Activated CD4-positive, alpha-beta T cell treated with anti-CD3 and anti-CD28 coated beads, Interleukin-2, amount 10 ng/mL, durations not matched to agents 7 days and 5 days (primary cell): ENCODE measurements at regions not wholly inside any gene's neighbourhood (a gene's known extent, or its start where the extent isn't known, plus 50 kb on each side); places are given as distances from the start of the nearest gene placed in this dataset.
"Not testable (repeated sequence)": the region's sequence is repeated elsewhere in the genome, so short reads cannot be mapped to it uniquely, and the experiment has no call there.

Experiments used
- CTCF ChIA-PET: fragments of 350-600 bp; sonication (Branson Sonifier 250); formaldehyde crosslinking; loops from one replicate; lab custom pipeline; 2021; ENCODE audit warnings: antibody characterized with exemption; lab: Charles Lee
- POLR2A ChIA-PET: fragments of 350-600 bp; sonication (Branson Sonifier 250); formaldehyde crosslinking; loops from one replicate; lab custom pipeline; 2021; ENCODE audit warnings: antibody characterized with exemption; lab: Charles Lee
- DNase-seq: peaks from one replicate; pipeline ENCODE4 v3.0.0-alpha.2; 2020
- H3K27ac Mint-ChIP-seq: one replicate; pipeline ENCODE4 v1.8.0; 2021; ENCODE audit warnings: mild to moderate bottlenecking, moderate library complexity, mixed read lengths
- H3K27me3 Mint-ChIP-seq: one replicate; pipeline ENCODE4 v1.8.0; 2021; ENCODE audit warnings: mixed read lengths
- H3K36me3 Mint-ChIP-seq: one replicate; pipeline ENCODE4 v1.8.0; 2021; ENCODE audit warnings: low read depth, mixed read lengths
- H3K4me1 Mint-ChIP-seq: one replicate; pipeline ENCODE4 v1.8.0; 2021; ENCODE audit warnings: mixed read lengths
- H3K4me3 Mint-ChIP-seq: one replicate; pipeline ENCODE4 v1.8.0; 2021; ENCODE audit warnings: mild to moderate bottlenecking, moderate library complexity, mixed read lengths
- H3K9me3 Mint-ChIP-seq: one replicate; pipeline ENCODE4 v1.8.0; 2021; ENCODE audit warnings: mixed read lengths

- Mint-ChIP-seq H3K4me1 (no peaks in the 10 kb centered on the region), H3K27ac (no peak overlapping the region), H3K27me3 (no peaks in the 10 kb centered on the region), H3K36me3 (no peaks in the 10 kb centered on the region), H3K9me3 (no peaks in the 10 kb centered on the region), H3K4me3 (no peak overlapping the region)
- ChIA-PET CTCF (no interaction called here), POLR2A (no interaction called here)
- DNase-seq, result no peak
These were observed 513.4 kb upstream of the NETO1 start for GRCh38 chr18:73381016-73381698.

GRCh38 chr18:73366713-73367112 lies 498.9 kb upstream of the NETO1 start:
- H3K9me3 Mint-ChIP-seq, result peaks cover 2% of the 10 kb centered on the region
- H3K27ac Mint-ChIP-seq, result no peak overlapping the region
- no peak for DNase-seq
- H3K4me1 Mint-ChIP-seq, result no peaks in the 10 kb centered on the region
- H3K4me3 Mint-ChIP-seq, result no peak overlapping the region
- H3K27me3 Mint-ChIP-seq, result no peaks in the 10 kb centered on the region
- no peaks in the 10 kb centered on the region for H3K36me3 Mint-ChIP-seq
- ChIA-PET CTCF (no interaction called here), POLR2A (no interaction called here)

DNA sequence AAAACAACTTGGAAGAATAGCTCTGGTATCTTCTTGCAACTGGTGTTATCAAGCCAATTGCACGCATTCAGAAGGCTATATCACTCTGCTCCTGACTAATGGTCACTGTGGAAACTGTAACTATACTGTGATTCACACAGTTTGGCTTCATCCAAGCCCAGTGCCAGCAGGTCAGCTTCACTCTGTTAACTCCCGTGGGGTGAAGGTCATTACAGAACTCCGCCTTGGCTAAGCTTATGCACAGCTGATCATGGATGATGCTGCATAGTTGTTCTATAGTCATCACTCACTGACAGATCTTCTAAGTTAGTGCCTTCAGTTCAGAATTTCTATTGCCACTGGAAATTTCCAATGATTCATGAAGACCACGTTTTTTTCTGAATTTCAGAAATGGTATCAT lies 497.2 kb upstream of the NETO1 start:
- ChIA-PET POLR2A (no interaction called here), CTCF (no interaction called here)
- no peak for DNase-seq
- Mint-ChIP-seq H3K27me3 (no peaks in the 10 kb centered on the region), H3K9me3 (peaks cover 2% of the 10 kb centered on the region), H3K4me3 (no peak overlapping the region), H3K27ac (no peak overlapping the region), H3K4me1 (no peaks in the 10 kb centered on the region), H3K36me3 (no peaks in the 10 kb centered on the region)

- Mint-ChIP-seq H3K9me3 (no peaks in the 10 kb centered on the region), H3K27ac (no peak overlapping the region), H3K36me3 (no peaks in the 10 kb centered on the region), H3K4me3 (no peak overlapping the region), H3K4me1 (no peaks in the 10 kb centered on the region), H3K27me3 (no peaks in the 10 kb centered on the region)
- POLR2A ChIA-PET, result no interaction called here
- no peak for DNase-seq
- CTCF ChIA-PET, result no interaction called here
These were observed 487.3 kb upstream of the NETO1 start for GRCh38 chr18:73355121-73355520.

GRCh38 chr18:73352546-73352945 lies 484.8 kb upstream of the NETO1 start:
- Mint-ChIP-seq H3K36me3 (no peaks in the 10 kb centered on the region), H3K27me3 (no peaks in the 10 kb centered on the region), H3K9me3 (no peaks in the 10 kb centered on the region), H3K4me3 (no peak overlapping the region), H3K4me1 (no peaks in the 10 kb centered on the region), H3K27ac (no peak overlapping the region)
- CTCF ChIA-PET, result no interaction called here
- DNase-seq, result no peak
- POLR2A ChIA-PET, result no interaction called here

DNA sequence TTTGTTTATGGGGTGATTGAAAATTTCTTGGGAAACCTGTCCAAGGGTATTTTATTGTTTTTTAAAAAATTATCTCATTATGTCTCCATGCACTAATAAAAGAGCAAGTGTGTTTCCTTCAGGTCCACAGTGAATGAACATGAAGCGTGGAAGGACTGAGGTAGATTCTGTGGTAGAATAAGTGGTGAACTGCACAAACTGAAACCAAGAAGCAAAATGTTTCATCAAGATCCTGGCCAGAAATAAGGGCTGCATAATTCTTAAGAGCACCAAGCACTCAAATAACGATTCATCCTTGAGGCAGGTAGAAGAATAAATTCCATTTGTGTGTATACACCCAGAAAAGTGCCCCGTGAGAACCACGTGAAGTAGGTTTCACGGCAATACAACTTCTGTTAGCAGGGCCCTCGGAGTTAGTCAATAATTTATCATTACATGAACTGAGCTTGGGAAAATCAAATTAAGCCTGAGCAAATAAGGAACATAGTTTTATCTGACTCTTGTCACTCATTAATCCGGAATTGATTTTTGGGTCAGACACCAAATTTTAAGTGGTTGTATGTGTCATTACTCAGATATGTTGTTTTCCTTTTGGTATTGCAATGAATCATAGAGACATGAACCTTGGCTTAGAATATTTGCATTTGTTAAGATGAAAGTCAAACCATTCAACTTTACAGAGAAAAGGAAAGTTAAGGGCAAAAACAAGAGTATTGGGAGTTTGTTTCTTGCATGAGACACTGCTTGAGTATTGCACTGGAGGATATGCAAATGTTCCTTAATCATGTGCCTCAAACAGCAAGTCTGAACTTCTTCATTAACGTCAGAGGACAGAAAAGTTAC lies 472.6 kb upstream of the NETO1 start:
- Mint-ChIP-seq H3K27ac (no peak overlapping the region), H3K4me3 (no peak overlapping the region)

DNA sequence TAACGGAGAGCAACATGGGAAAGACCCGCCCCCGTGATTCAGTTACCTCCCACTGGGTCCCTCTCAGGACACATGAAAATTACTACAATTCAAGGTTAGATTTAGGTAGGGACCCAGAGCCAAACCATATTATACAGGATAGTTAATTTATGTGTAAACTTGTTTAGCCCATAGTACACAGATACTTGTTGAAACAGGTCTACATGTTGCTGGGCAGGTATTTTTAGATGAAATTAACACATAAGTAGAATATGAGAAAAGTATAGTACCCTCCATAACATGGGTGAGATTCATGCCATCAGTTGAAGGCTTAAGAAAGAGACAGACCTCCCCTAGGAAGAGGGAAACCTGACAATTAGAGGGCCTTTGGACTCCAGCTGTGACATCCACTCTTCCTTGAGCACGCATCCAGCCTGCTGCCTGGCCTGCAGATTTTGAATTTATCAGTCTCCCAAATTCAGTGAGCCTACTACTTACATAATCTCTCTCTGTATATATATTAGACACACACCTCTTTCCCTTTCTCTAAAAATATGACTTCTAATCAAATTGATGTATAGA lies 463.5 kb upstream of the NETO1 start:
- H3K27ac Mint-ChIP-seq, result no peak overlapping the region
- H3K4me3 Mint-ChIP-seq, result no peak overlapping the region
- H3K4me1 Mint-ChIP-seq, result no peaks in the 10 kb centered on the region
- ChIA-PET CTCF (no interaction called here), POLR2A (no interaction called here)
- no peaks in the 10 kb centered on the region for H3K9me3 Mint-ChIP-seq
- H3K36me3 Mint-ChIP-seq, result no peaks in the 10 kb centered on the region
- no peak for DNase-seq
- no peaks in the 10 kb centered on the region for H3K27me3 Mint-ChIP-seq

More for the DNA sequence above, 472.6 kb upstream of the NETO1 start:
- Mint-ChIP-seq H3K4me1 (no peaks in the 10 kb centered on the region), H3K9me3 (no peaks in the 10 kb centered on the region), H3K36me3 (no peaks in the 10 kb centered on the region), H3K27me3 (no peaks in the 10 kb centered on the region)
- ChIA-PET POLR2A (no interaction called here), CTCF (no interaction called here)
- no peak for DNase-seq

- H3K4me3 Mint-ChIP-seq, CTCF ChIA-PET, H3K36me3 Mint-ChIP-seq, DNase-seq, H3K27me3 Mint-ChIP-seq, H3K27ac Mint-ChIP-seq, H3K4me1 Mint-ChIP-seq, POLR2A ChIA-PET, H3K9me3 Mint-ChIP-seq: not testable (repeated sequence)
These were observed 462.3 kb upstream of the NETO1 start for GRCh38 chr18:73330106-73330505.

GRCh38 chr18:73324187-73324831 lies 456.5 kb upstream of the NETO1 start:
- H3K36me3 Mint-ChIP-seq, CTCF ChIA-PET, H3K27ac Mint-ChIP-seq, POLR2A ChIA-PET, H3K4me1 Mint-ChIP-seq, H3K9me3 Mint-ChIP-seq, H3K4me3 Mint-ChIP-seq, DNase-seq, H3K27me3 Mint-ChIP-seq: not testable (repeated sequence)

GRCh38 chr18:73318739-73319479 lies 451.1 kb upstream of the NETO1 start:
- Mint-ChIP-seq H3K36me3 (no peaks in the 10 kb centered on the region), H3K27me3 (no peaks in the 10 kb centered on the region), H3K4me3 (no peak overlapping the region), H3K9me3 (no peaks in the 10 kb centered on the region), H3K27ac (no peak overlapping the region), H3K4me1 (no peaks in the 10 kb centered on the region)
- ChIA-PET POLR2A (no interaction called here), CTCF (no interaction called here)
- DNase-seq, result no peak

DNA sequence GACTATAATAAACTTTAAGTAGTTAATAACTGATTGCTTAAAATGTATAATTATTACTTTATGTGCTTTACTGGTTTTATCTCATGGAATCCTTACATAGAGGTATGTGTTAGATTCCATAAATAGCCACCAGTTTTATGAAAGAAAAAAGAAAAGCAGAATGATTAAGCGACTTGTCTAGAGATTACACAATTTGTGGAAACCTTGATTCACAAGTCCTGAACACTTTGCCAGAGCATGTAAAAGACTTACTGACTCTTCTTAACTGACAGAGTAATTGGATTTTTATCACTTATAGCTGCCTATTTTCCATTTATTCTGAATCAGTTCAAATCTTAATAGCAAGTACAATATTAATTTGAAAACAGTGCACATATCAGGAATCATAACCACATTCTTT lies 448.7 kb upstream of the NETO1 start:
- Mint-ChIP-seq H3K9me3 (no peaks in the 10 kb centered on the region), H3K4me3 (no peak overlapping the region), H3K36me3 (no peaks in the 10 kb centered on the region), H3K27me3 (no peaks in the 10 kb centered on the region), H3K4me1 (no peaks in the 10 kb centered on the region), H3K27ac (no peak overlapping the region)
- CTCF ChIA-PET, result no interaction called here
- POLR2A ChIA-PET, result no interaction called here
- DNase-seq, result no peak

- H3K27ac Mint-ChIP-seq, result no peak overlapping the region
- H3K4me1 Mint-ChIP-seq, result no peaks in the 10 kb centered on the region
- no peaks in the 10 kb centered on the region for H3K27me3 Mint-ChIP-seq
- POLR2A ChIA-PET, result no interaction called here
- H3K36me3 Mint-ChIP-seq, result no peaks in the 10 kb centered on the region
- no peak overlapping the region for H3K4me3 Mint-ChIP-seq
- H3K9me3 Mint-ChIP-seq, result no peaks in the 10 kb centered on the region
- no peak for DNase-seq
- CTCF ChIA-PET, result no interaction called here
These were observed 447.6 kb upstream of the NETO1 start for GRCh38 chr18:73315381-73315780.

DNA sequence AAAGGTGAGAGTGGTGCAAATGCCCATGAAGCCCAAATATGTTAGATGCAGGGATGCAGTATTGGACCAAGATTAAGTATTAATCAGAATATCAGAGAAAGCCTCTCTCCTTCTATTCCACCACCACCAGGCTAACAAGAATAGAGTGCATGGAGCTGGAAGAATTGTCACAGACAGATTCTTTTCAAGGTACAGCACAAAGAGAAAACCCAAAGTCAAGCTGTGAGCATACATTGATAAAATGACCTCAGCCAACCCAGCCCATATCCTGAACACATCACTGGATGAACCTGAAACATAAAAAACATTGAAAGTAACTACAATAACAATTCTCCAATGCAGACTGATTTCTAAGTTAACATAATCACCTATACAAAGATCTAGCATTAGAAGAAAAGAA lies 445.7 kb upstream of the NETO1 start:
- no peak for DNase-seq
- Mint-ChIP-seq H3K4me3 (no peak overlapping the region), H3K36me3 (no peaks in the 10 kb centered on the region), H3K27me3 (no peaks in the 10 kb centered on the region), H3K4me1 (no peaks in the 10 kb centered on the region), H3K27ac (no peak overlapping the region), H3K9me3 (no peaks in the 10 kb centered on the region)
- ChIA-PET POLR2A (no interaction called here), CTCF (no interaction called here)
